ENCODE measurements at regions not wholly inside any gene's neighbourhood (a gene's known extent, or its start where the extent isn't known, plus 50 kb on each side); places are given as distances from the start of the nearest gene placed in this dataset.
A peak's percentile ranks its signal among the peaks of the same experiment; 100 is the strongest.

DNA sequence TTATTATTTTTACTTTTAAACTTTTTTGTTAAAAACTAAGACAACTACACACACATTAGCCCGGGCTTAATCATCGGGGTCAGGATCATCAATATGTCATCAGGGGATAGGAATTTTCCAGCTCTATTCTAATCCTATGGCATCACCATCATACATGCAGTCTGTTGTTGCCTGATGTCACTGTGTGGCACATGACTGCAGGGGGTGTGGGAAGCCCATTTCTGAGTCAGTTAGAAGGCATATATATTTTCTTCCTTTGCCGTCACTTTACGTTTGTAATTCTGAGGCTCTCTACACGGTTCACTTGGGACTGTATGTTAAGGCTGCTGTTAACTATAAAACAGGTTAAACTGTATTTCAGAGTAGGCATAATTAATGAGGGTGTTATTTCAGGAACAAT is 144.4 kb upstream of the ITGA6 start:
- Mint-ChIP-seq H3K36me3 (no peaks in the 10 kb centered on the region), H3K4me3 (no peak overlapping the region), H3K27me3 (ENCODE audit: low read depth in 3 of 3) (peaks cover 0 to 5% (median 3%) of the 10 kb centered on the region in 3 donors), H3K27ac (no peak overlapping the region), H3K4me1 (no peaks in the 10 kb centered on the region), H3K9me3 (peaks cover 0 to 2% (median 0%) of the 10 kb centered on the region in 6 donors)
- DNase-seq: no peak

DNA sequence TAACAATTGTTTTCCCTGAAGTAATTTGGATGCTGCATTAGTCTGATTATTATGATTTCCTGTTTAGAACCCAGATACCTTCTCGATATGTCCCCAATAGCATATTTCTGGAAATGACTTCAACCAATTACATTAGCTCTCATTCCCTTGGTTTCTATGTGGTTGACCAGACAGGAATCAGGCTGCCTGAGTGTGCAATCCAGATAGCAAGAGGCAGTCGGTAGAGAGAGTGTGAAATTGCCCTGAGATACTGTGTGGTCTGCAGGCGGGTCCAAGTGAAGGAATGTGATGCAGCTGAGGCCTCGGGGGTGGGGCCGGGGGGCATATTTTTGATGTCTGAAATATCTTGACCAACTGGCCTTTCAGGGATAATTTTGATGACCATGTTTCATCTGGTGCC is 143.9 kb upstream of the ITGA6 start:
- no peak overlapping the region for H3K27ac Mint-ChIP-seq

DNA sequence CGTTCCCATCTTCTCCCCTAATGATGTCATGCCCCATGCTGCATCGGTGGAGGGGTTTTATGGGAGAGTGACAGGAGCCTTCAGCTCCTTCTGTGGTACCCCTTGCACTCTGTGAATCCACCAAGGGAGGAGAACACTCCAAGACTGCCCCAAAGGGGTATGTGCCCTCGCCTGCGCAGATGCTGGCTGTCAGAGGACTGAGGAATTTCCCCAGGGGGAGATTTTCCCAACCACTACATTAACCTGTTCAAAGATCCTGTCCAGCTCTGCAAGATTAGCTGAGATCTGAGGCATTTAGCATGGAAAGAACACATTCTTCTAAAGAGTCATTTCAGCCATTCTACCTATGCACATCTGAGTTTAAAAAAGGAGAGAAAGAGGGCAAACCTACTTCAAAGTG is 143.2 kb upstream of the ITGA6 start:
- Mint-ChIP-seq H3K4me1 (no peaks in the 10 kb centered on the region), H3K36me3 (no peaks in the 10 kb centered on the region), H3K27me3 (ENCODE audit: low read depth in 3 of 3) (peaks cover 0 to 5% (median 3%) of the 10 kb centered on the region in 3 donors), H3K9me3 (peaks cover 0 to 2% (median 0%) of the 10 kb centered on the region in 6 donors), H3K4me3 (no peak overlapping the region), H3K27ac (no peak overlapping the region)
- DNase-seq: no peak

More for the DNA sequence above, 143.9 kb upstream of the ITGA6 start:
- Mint-ChIP-seq H3K4me3 (no peak overlapping the region), H3K4me1 (no peaks in the 10 kb centered on the region), H3K36me3 (no peaks in the 10 kb centered on the region), H3K27me3 (ENCODE audit: low read depth in 3 of 3) (peaks cover 0 to 5% (median 3%) of the 10 kb centered on the region in 3 donors), H3K9me3 (peaks cover 0 to 2% (median 0%) of the 10 kb centered on the region in 6 donors)
- no peak for DNase-seq

DNA sequence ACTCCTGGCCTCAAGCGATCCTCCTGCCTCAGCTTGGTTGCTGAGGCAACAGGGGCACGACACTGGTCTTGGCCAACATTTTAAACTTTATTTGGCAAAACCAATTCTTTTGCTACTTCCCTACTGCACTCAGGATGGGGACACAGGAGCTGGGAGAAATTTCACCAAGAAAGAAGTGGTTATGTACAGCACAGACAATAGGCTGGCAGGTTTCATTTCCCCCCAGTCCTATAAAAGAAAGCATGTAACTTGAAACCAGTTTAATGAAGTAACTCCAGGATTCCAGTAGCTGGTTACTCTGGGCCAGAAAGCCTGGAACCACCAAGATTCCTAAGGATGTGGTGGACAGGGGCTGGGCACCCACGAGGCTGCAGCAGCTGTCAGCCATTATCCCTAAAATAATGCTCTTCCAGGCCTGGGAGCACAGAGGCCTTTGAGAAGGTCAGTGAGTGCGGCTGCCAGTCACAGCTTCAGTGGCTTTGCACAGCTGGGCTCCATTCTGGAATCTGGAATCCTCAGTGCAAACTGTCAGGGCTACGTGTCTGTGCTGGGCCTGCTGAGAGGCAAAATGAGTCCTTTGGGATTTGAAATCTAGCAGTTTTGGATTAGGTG is 142.3 kb upstream of the ITGA6 start:
- Mint-ChIP-seq H3K27ac (no peak overlapping the region), H3K4me3 (no peak overlapping the region), H3K36me3 (no peaks in the 10 kb centered on the region)

DNA sequence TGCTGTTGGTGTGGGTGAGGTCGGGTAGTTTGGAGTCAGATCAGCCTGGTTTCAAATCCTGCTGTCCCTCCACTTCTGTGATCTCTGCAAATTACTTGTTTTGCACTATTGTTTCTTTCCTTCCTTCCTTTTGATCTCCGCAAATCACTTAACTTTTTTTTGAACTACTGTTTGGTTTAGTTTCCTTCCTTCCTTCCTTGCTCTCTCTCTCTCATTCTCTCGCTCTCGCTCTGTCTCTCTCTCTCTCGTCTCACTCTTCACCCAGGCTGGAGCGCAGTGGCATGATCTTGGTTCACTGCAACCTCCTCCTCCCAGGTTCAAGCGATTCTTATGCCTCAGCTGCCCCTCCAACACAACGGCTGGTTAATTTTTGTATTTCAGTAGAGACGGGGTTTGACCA is 141.6 kb upstream of the ITGA6 start:
- peak overlapping the region in 1 of 6 donors; percentile 28 for H3K27ac Mint-ChIP-seq
- H3K36me3 Mint-ChIP-seq: no peaks in the 10 kb centered on the region
- H3K9me3 Mint-ChIP-seq: peaks cover 0 to 2% (median 0%) of the 10 kb centered on the region in 6 donors
- H3K4me1 Mint-ChIP-seq: no peaks in the 10 kb centered on the region
- no peak for DNase-seq
- H3K4me3 Mint-ChIP-seq: no peak overlapping the region
- peaks cover 0 to 3% (median 3%) of the 10 kb centered on the region in 3 donors for H3K27me3 Mint-ChIP-seq (ENCODE audit: low read depth in 3 of 3)

More for the DNA sequence above, 142.3 kb upstream of the ITGA6 start:
- H3K4me1 Mint-ChIP-seq: no peaks in the 10 kb centered on the region
- peaks cover 0 to 2% (median 0%) of the 10 kb centered on the region in 6 donors for H3K9me3 Mint-ChIP-seq
- DNase-seq: no peak
- peaks cover 0 to 3% (median 3%) of the 10 kb centered on the region in 3 donors for H3K27me3 Mint-ChIP-seq (ENCODE audit: low read depth in 3 of 3)

DNA sequence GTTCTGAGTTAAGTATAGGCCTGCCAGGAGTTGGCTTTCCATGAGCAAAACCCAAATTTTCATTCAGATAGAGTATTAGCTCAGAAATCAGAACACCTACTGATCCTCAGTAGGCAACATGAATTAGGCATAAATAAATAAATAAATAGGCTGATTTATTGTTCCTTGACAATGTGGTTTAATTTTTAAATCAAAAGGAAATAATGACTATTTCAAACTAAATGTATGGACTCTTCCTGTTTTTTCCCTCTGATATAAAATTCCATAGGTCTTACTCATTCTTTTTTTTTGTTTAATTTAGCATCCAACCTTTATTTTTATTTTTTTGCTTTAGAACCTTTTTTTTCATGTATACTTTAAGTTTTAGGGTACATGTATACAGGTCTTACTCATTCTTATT is 140.2 kb upstream of the ITGA6 start:
- Mint-ChIP-seq H3K27ac (no peak overlapping the region), H3K27me3 (ENCODE audit: low read depth in 3 of 3) (peaks cover 0 to 6% (median 5%) of the 10 kb centered on the region in 3 donors), H3K4me1 (no peaks in the 10 kb centered on the region), H3K36me3 (no peaks in the 10 kb centered on the region), H3K9me3 (peaks cover 0 to 2% (median 0%) of the 10 kb centered on the region in 6 donors), H3K4me3 (no peak overlapping the region)
- DNase-seq: no peak

DNA sequence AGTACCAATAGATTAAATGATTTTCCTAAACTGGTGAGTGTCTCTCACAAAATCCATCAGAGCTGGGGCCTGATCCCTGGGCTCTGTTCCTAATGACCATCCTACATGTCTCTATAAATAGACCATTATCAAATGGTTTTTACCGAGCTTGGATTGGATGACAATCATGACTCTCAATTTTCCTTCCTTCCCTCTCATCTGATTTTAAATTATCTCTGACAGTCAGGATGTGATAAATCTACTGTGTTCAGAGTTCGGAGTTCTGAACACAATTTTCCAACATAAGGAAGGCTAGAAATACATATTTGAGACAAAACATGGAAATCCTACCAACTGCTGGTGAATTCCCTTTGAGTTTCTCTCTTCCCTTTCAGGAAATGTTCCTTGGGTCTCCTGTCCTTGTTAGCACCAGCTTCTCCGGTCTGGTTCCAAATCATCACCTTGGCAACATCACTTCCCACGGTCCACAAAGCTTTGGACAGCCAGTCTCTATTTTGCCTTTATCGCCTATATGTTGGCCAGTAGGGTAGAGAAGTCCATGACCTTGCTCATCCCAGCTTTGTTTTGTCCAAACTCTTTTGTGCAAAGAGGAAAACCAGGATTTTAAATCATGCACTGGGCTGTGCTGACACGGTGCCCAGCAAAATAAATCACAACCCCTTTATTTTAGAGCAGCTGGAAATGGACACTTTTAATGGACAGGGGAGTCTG is 139.6 kb upstream of the ITGA6 start:
- peaks cover 0 to 2% (median 0%) of the 10 kb centered on the region in 6 donors for H3K9me3 Mint-ChIP-seq
- H3K36me3 Mint-ChIP-seq: no peaks in the 10 kb centered on the region
- no peak for DNase-seq
- no peak overlapping the region for H3K4me3 Mint-ChIP-seq
- H3K27me3 Mint-ChIP-seq (ENCODE audit: low read depth in 3 of 3): peaks cover 0 to 6% (median 5%) of the 10 kb centered on the region in 3 donors
- H3K4me1 Mint-ChIP-seq: no peaks in the 10 kb centered on the region
- H3K27ac Mint-ChIP-seq: no peak overlapping the region

DNA sequence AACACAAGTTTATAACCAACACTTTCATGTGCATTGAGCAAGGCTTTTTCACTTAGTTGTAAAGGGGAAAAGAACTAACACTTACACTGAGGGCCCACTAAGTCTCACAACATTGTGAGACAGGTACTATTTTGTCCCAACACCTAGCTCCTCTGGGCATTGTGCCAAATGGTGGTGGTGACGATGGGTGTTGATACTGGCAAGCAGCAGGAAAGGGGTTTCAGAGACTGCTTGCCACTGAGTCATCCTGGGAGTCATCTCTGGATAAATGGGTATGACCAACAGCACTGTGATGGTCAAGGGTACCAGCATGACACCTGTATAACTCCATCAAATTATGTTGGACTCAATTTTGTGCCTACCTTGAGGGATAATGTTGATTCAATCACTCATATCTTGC is 138.8 kb upstream of the ITGA6 start:
- peaks cover 0 to 2% (median 0%) of the 10 kb centered on the region in 6 donors for H3K9me3 Mint-ChIP-seq
- H3K27ac Mint-ChIP-seq: no peak overlapping the region

DNA sequence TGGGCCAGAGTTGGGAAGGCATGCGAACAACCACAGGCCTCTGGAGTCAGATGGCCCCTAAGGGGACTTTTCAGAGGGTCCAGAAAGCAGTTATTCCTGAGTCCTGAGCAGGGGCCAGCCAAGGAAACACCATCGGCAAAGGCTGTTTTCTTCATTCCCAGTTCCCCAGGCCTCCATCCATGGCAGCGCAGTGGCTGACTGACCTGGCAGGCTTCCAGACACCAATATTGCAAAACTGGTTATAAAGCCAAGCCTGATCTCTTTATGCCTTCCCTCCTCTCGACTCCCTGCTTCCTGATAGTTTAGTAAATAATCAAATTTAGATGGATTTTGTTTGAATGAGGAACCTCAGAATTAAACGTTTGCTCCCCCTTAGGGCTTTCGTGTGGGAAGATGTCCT is 133.4 kb upstream of the ITGA6 start:
- Mint-ChIP-seq H3K36me3 (no peaks in the 10 kb centered on the region), H3K4me1 (peaks cover 0 to 16% of the 10 kb centered on the region in 2 donors), H3K27ac (no peak overlapping the region), H3K4me3 (no peak overlapping the region), H3K27me3 (ENCODE audit: low read depth in 3 of 3) (peaks cover 3 to 8% (median 4%) of the 10 kb centered on the region in 3 donors), H3K9me3 (no peaks in the 10 kb centered on the region)
- no peak for DNase-seq

More for the DNA sequence above, 138.8 kb upstream of the ITGA6 start:
- Mint-ChIP-seq H3K27me3 (ENCODE audit: low read depth in 3 of 3) (peaks cover 0 to 3% (median 2%) of the 10 kb centered on the region in 3 donors), H3K4me3 (no peak overlapping the region), H3K36me3 (no peaks in the 10 kb centered on the region), H3K4me1 (no peaks in the 10 kb centered on the region)
- DNase-seq: no peak

DNA sequence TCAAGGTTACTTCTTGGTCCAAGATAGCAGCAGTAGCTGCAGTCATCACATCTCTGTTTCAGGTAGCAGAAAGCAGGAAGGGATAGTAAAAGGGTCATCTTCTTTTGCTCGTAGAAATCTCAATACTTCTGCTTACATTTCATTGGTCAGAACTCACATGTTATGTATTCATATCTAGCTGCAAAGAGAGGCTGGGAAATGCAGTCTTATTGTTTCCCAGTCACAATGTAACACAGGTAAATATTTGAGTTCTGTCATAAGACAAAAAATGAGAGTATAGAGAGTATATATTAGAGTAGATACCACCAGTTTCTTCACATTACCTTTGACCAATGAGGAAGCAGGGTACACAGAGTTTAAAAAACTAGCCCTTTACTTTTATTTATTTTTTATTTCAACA is 132.4 kb upstream of the ITGA6 start:
- peaks cover 3 to 11% (median 4%) of the 10 kb centered on the region in 3 donors for H3K27me3 Mint-ChIP-seq (ENCODE audit: low read depth in 3 of 3)
- H3K27ac Mint-ChIP-seq: no peak overlapping the region
- H3K4me1 Mint-ChIP-seq: peaks cover 0 to 16% of the 10 kb centered on the region in 2 donors
- H3K36me3 Mint-ChIP-seq: no peaks in the 10 kb centered on the region
- DNase-seq: no peak
- H3K9me3 Mint-ChIP-seq: no peaks in the 10 kb centered on the region
- no peak overlapping the region for H3K4me3 Mint-ChIP-seq

DNA sequence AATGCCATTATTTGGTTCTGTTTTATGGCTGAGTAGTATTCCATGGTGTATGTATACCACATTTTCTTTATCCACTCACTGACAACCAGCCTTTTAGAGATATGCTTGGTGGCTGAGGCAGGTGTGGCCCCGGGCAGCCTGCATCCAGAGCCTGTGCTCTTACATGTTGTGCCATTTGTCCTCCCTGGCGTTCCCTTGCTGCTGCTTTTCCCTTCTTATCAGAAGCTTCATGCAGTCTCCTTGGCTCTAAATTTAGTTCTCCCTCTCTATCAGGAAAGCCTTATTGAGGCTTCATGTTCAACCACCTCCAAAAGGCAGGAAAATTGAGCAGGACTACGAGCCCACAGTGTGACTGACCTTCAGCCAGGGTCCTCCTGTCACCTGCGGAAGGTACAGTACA is 131.7 kb upstream of the ITGA6 start:
- Mint-ChIP-seq H3K4me3 (no peak overlapping the region), H3K4me1 (peaks cover 0 to 16% of the 10 kb centered on the region in 2 donors), H3K9me3 (no peaks in the 10 kb centered on the region), H3K36me3 (no peaks in the 10 kb centered on the region), H3K27me3 (ENCODE audit: low read depth in 3 of 3) (peaks cover 3 to 14% (median 4%) of the 10 kb centered on the region in 3 donors), H3K27ac (no peak overlapping the region)
- no peak for DNase-seq

DNA sequence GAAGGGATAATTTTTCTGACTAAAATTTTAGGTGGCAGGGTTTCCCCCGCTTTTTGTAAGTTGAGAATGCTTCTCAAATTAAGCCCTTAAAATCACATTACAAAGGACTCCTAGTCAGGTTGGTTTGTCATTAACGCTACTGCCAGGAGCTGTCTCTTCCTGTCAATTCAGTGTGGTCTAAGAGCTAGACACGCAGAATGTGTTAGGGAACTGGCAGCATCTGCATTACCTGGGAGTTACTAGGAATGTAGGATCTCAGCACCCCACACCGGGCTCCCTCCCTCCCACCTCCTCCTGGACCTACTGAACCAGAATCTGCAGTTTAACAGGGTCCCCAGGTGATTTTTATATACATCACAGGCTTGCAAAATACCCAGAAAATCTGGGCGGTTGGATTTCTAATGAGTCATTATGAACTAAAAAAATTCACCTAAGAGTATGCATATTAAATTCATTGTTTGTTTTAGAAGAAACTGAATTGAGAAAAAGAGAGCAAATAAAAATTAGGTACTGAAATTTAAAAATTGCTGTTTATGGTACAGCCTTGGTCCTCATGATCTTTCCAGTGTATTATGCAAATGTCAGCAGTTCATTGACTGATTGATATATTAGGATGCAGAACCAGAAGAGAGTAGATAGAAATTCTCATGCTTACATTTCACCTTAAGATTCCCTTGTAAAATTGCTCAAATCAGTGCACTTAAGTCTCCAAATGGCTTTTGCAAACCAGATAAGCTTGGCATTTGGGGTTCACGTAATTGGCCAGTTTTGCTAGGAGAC is 130.9 kb upstream of the ITGA6 start:
- no peak overlapping the region for H3K27ac Mint-ChIP-seq
- H3K4me1 Mint-ChIP-seq: peaks cover 0 to 16% of the 10 kb centered on the region in 2 donors
- DNase-seq: no peak
- no peaks in the 10 kb centered on the region for H3K9me3 Mint-ChIP-seq
- H3K4me3 Mint-ChIP-seq: no peak overlapping the region
- H3K36me3 Mint-ChIP-seq: no peaks in the 10 kb centered on the region
- peaks cover 2 to 14% (median 3%) of the 10 kb centered on the region in 3 donors for H3K27me3 Mint-ChIP-seq (ENCODE audit: low read depth in 3 of 3)

DNA sequence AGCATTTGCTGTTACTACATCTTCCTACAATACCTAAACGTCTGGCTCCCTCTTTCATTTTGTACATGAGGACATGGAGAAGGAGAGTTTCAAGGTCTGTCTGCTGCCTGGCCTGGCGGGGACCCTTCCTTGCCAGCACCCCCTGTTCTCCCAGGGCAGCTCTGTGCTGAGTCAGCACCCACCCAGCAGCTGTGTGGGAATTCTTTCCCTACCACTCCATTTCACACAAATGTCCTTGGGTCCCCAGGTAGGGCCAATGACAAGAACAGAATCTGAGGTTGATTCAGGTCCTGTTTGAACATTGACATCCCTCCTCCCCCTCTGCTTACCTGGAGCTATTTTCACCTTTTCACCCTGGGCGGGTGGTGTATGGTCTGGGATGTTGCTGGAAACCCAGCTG is 129.9 kb upstream of the ITGA6 start:
- no peak overlapping the region for H3K4me3 Mint-ChIP-seq
- H3K36me3 Mint-ChIP-seq: no peaks in the 10 kb centered on the region
- no peaks in the 10 kb centered on the region for H3K9me3 Mint-ChIP-seq
- DNase-seq: no peak
- peaks cover 0 to 16% of the 10 kb centered on the region in 2 donors for H3K4me1 Mint-ChIP-seq
- no peak overlapping the region for H3K27ac Mint-ChIP-seq
- H3K27me3 Mint-ChIP-seq (ENCODE audit: low read depth in 3 of 3): peaks cover 0 to 14% (median 3%) of the 10 kb centered on the region in 3 donors

DNA sequence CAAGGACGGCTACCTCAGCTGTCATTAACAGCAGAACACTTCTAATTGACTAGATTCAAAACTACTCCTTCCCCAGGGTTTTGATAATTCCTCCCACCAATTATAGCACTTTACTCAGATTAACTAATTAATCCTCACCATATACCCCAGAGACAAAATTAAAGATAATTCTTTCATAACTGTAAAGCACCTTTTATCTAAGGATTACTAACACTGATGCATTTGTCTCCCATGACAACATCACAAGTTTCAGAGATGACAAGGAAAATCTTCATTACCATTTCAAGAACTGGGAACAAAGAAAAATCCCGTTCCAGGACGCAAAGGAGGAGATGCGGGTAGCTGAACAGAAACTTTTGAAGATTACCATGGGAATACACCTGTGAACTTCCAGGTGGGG is 129.4 kb upstream of the ITGA6 start:
- Mint-ChIP-seq H3K9me3 (no peaks in the 10 kb centered on the region), H3K27me3 (ENCODE audit: low read depth in 3 of 3) (peaks cover 0 to 14% (median 4%) of the 10 kb centered on the region in 3 donors)
- no peak for DNase-seq

More for the DNA sequence above, 129.4 kb upstream of the ITGA6 start:
- no peaks in the 10 kb centered on the region for H3K36me3 Mint-ChIP-seq
- no peak overlapping the region for H3K4me3 Mint-ChIP-seq
- no peak overlapping the region for H3K27ac Mint-ChIP-seq
- peaks cover 0 to 16% of the 10 kb centered on the region in 2 donors for H3K4me1 Mint-ChIP-seq
